ENCODE measurements at regions not wholly inside any gene's neighbourhood (a gene's known extent, or its start where the extent isn't known, plus 50 kb on each side); places are given as distances from the start of the nearest gene placed in this dataset.

DNA sequence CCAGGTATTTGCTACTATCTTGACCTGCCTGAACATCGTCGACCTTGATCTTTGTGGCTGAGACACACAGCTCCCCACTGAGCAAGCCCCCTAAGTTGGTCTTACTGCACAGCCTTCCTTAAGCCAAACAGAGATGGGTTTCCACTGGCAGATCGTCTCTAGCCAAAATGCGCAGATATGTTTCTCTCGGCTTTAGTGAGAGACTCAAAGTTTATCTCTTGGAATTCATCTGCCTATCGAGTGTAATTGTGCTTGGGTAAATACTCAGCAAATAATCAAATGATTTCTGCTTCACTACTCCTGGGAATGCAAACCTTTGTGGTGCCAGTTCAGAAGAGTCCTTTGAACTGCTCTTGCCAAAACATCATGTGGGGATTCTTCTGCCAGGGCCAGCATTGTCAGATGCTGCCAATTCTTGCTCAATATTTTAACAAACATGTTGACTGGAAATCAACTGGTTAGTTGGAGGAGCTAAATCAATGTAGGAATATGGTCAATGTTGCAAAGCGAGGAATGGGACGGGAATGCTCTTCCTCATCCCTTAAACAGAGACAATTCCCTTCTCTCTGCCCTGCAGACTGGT, 141.2 kb upstream of the SLC28A3 start:
- DNase-seq (ENCODE audit: extremely low read depth, low read depth): no peak
- H3K4me3 ChIP-seq (replicated peaks; ENCODE audit: low read depth, low read length): no peak overlapping the region
- TF ChIP-seq CTCF (IDR thresholded peaks at IDR 0.05; ENCODE audit: low read depth, low read length, missing control alignments): no peak

GRCh38 chr9:84482607-84483006, 142.0 kb upstream of the SLC28A3 start:
- no peak for DNase-seq (ENCODE audit: extremely low read depth, low read depth)
- TF ChIP-seq CTCF (IDR thresholded peaks at IDR 0.05; ENCODE audit: low read depth, low read length, missing control alignments): no peak
- H3K4me3 ChIP-seq (replicated peaks; ENCODE audit: low read depth, low read length): no peak overlapping the region

- no peak for DNase-seq (ENCODE audit: extremely low read depth, low read depth)
- no peak for TF ChIP-seq CTCF (IDR thresholded peaks at IDR 0.05; ENCODE audit: low read depth, low read length, missing control alignments)
- no peak overlapping the region for H3K4me3 ChIP-seq (replicated peaks; ENCODE audit: low read depth, low read length)
Measured at GRCh38 chr9:84484172-84484571, 143.6 kb upstream of the SLC28A3 start.

GRCh38 chr9:84485539-84485938, 145.0 kb upstream of the SLC28A3 start:
- no peak for TF ChIP-seq CTCF (IDR thresholded peaks at IDR 0.05; ENCODE audit: low read depth, low read length, missing control alignments)
- DNase-seq (ENCODE audit: extremely low read depth, low read depth): no peak
- no peak overlapping the region for H3K4me3 ChIP-seq (replicated peaks; ENCODE audit: low read depth, low read length)

GRCh38 chr9:84486663-84487062, 146.1 kb upstream of the SLC28A3 start:
- no peak for TF ChIP-seq CTCF (IDR thresholded peaks at IDR 0.05; ENCODE audit: low read depth, low read length, missing control alignments)
- DNase-seq (ENCODE audit: extremely low read depth, low read depth): no peak
- no peak overlapping the region for H3K4me3 ChIP-seq (replicated peaks; ENCODE audit: low read depth, low read length)

GRCh38 chr9:84490206-84490841, 149.8 kb upstream of the SLC28A3 start:
- no peak overlapping the region for H3K4me3 ChIP-seq (replicated peaks; ENCODE audit: low read depth, low read length)
- DNase-seq (ENCODE audit: extremely low read depth, low read depth): no peak

More at GRCh38 chr9:84490206-84490841, 149.8 kb upstream of the SLC28A3 start:
- TF ChIP-seq CTCF (IDR thresholded peaks at IDR 0.05; ENCODE audit: low read depth, low read length, missing control alignments): no peak
